Cardiac muscle cell (in vitro differentiated cells and primary cell): ENCODE measurements at regions not wholly inside any gene's neighbourhood (a gene's known extent, or its start where the extent isn't known, plus 50 kb on each side); places are given as distances from the start of the nearest gene placed in this dataset.

Experiments used
- DNase-seq, 2 donors: peaks; one replicate each; pipeline versions ENCODE4 v3.0.0 to v3.0.0-alpha.2; 2010 to 2017; ENCODE audit warnings: low read depth in 1 of 2, low spot score in 1 of 2
- H3K27ac ChIP-seq: fragments of 200-600 bp; sonication (generic); 2 replicates; pipeline ENCODE4 v1.5.1; 2016
- H3K27me3 ChIP-seq: fragments of 200-600 bp; sonication (generic); 2 replicates; pipeline ENCODE4 v1.6.0; 2016; ENCODE audit warnings: control low read depth
- H3K36me3 ChIP-seq: fragments of 200-600 bp; sonication (generic); 2 replicates; pipeline ENCODE4 v1.5.1; 2016; ENCODE audit warnings: control low read depth
- H3K4me1 ChIP-seq: fragments of 200-600 bp; sonication (generic); 2 replicates; pipeline ENCODE4 v1.8.1; 2017; ENCODE audit warnings: low read depth, mild to moderate bottlenecking, mixed run types
- H3K4me3 ChIP-seq: fragments of 200-600 bp; sonication (generic); 2 replicates; pipeline ENCODE4 v1.5.1; 2016; ENCODE audit warnings: mild to moderate bottlenecking
- H3K9me3 ChIP-seq: fragments of 200-600 bp; sonication (generic); 2 replicates; pipeline ENCODE4 v1.5.1; 2017; ENCODE audit warnings: low read depth, mild to moderate bottlenecking, control low read depth
- CTCF ChIP-seq: IDR thresholded peaks from 2 replicates; pipeline ENCODE4 v1.5.1; 2012; ENCODE audit warnings: low read depth, mild to moderate bottlenecking, low read length

- Histone ChIP-seq H3K4me1 (no peaks in the 10 kb centered on the region), H3K9me3 (no peaks in the 10 kb centered on the region), H3K27ac (no peak overlapping the region), H3K27me3 (no peaks in the 10 kb centered on the region), H3K36me3 (no peaks in the 10 kb centered on the region), H3K4me3 (no peak overlapping the region)
- no peak for DNase-seq
- TF ChIP-seq CTCF: no peak
Observed at GRCh38 chr13:22332416-22332815, 661.5 kb downstream of the FGF9 start.

- Histone ChIP-seq H3K36me3 (no peaks in the 10 kb centered on the region), H3K27me3 (no peaks in the 10 kb centered on the region), H3K9me3 (no peaks in the 10 kb centered on the region), H3K4me1 (no peaks in the 10 kb centered on the region), H3K27ac (no peak overlapping the region), H3K4me3 (no peak overlapping the region)
- TF ChIP-seq CTCF: no peak
- no peak for DNase-seq
Observed at GRCh38 chr13:22336460-22336859, 665.6 kb downstream of the FGF9 start.

DNA sequence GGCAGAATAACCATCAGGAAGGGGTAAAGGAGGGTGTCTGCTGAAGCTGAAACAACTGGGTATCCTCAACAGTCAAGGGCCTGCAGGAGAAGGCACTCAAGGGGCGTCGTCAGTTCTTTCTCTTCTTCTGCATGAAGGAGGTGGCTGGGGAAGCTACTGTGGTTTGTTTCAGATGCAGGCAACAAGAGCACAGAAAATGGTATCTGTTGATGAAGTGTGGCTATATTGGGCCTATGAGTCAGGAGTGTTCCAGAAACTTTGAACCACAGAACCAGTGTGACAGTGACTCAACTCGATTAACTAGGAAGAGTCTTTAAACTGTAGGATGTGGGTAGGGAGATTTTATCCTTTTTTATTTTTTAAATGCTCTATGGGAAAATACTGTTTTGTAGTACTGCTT lies 686.3 kb downstream of the FGF9 start:
- no peaks in the 10 kb centered on the region for H3K27me3 ChIP-seq

DNA sequence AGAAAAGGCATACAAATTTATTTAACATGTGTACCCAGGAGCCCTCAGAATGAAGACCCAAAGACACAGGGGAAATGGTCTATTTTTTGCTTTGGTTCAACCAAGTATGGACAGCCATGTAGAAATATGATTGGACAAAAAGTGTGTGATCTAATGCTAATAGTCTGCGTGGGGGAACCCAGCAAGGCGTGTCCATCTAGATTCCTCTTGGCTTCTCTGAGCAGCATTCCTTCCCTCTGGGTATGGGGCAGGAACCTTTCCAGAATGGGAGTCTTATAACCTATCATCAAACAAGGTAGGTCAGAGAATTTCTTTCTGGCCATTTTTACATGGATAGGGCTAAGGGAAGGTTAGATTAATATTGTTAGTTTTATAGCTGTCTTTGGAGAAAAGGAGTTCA lies 698.2 kb downstream of the FGF9 start:
- TF ChIP-seq CTCF: no peak
- Histone ChIP-seq H3K9me3 (no peaks in the 10 kb centered on the region), H3K36me3 (no peaks in the 10 kb centered on the region), H3K4me3 (no peak overlapping the region), H3K27me3 (no peaks in the 10 kb centered on the region), H3K4me1 (no peaks in the 10 kb centered on the region), H3K27ac (no peak overlapping the region)
- no peak for DNase-seq

More for the DNA sequence above, 686.3 kb downstream of the FGF9 start:
- DNase-seq: peak in 1 of 2 donors; percentile 34
- H3K4me3 ChIP-seq: no peak overlapping the region
- H3K9me3 ChIP-seq: no peaks in the 10 kb centered on the region
- no peaks in the 10 kb centered on the region for H3K36me3 ChIP-seq
- peaks cover 10% of the 10 kb centered on the region for H3K4me1 ChIP-seq
- H3K27ac ChIP-seq: peak overlapping the region; percentile 52
- no peak for TF ChIP-seq CTCF

GRCh38 chr13:22369840-22370239 lies 699.0 kb downstream of the FGF9 start:
- TF ChIP-seq CTCF: no peak
- Histone ChIP-seq H3K4me1 (no peaks in the 10 kb centered on the region), H3K27me3 (no peaks in the 10 kb centered on the region), H3K4me3 (no peak overlapping the region), H3K36me3 (no peaks in the 10 kb centered on the region), H3K9me3 (no peaks in the 10 kb centered on the region), H3K27ac (no peak overlapping the region)
- no peak for DNase-seq

DNA sequence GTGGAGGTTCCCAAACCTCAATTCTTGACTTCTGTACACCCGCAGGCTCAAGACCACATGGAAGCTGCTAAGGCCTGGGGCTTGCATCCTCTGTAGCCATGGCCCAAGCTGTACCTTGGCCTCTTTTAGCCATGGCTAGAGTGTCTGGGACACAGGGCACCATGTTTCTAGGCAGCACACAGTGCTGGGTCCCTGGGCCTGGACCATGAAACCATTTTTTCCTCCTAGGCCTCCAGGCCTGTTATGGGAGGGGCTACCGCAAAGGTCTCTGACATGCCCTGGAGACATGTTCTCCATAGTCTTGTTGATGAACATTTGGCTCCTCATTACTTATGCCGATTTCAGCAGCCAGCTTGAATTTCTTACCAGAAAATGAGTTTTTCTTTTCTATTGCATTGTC lies 701.4 kb downstream of the FGF9 start:
- Histone ChIP-seq H3K27me3 (no peaks in the 10 kb centered on the region), H3K4me1 (no peaks in the 10 kb centered on the region), H3K27ac (no peak overlapping the region), H3K9me3 (no peaks in the 10 kb centered on the region), H3K36me3 (no peaks in the 10 kb centered on the region), H3K4me3 (no peak overlapping the region)
- TF ChIP-seq CTCF: no peak
- DNase-seq: no peak
